OCI-LY3 (cell line): ENCODE measurements at regions not wholly inside any gene's neighbourhood (a gene's known extent, or its start where the extent isn't known, plus 50 kb on each side); places are given as distances from the start of the nearest gene placed in this dataset.

ENCODE experiments used
- H2AFZ ChIP-seq: fragments of 200-600, 300-600 bp; shearing (Covaris generic); 2 replicates; pipeline ENCODE4 v1.6.0; 2014; ENCODE audit warnings: antibody characterized with exemption, low read depth, low read length
- H3K27ac ChIP-seq: fragments of 200-600, 300-600 bp; sonication (generic); 2 replicates; pipeline ENCODE4 v1.5.1; 2014; ENCODE audit warnings: mild to moderate bottlenecking, low read length, moderate library complexity, mixed read lengths
- H3K27me3 ChIP-seq: fragments of 200-600, 300-600 bp; sonication (generic); 2 replicates; pipeline ENCODE4 v1.6.1; 2014; ENCODE audit warnings: low read depth, low read length, mixed read lengths
- H3K36me3 ChIP-seq: fragments of 200-600, 300-600 bp; sonication (generic); replicated peaks from 2 replicates; pipeline ENCODE3; 2014; ENCODE audit warnings: low read depth, low read length, mixed read lengths
- H3K4me1 ChIP-seq: fragments of 300-600, 200-600 bp; sonication (generic); 2 replicates; pipeline ENCODE4 v1.6.1; 2014; ENCODE audit warnings: low read length, mixed read lengths
- H3K4me2 ChIP-seq: fragments of 200-600, 300-600 bp; sonication (generic); 2 replicates; pipeline ENCODE4 v1.6.1; 2014; ENCODE audit warnings: low read length, mixed read lengths
- H3K4me3 ChIP-seq: fragments of 300-600, 200-600 bp; sonication (generic); 2 replicates; pipeline ENCODE4 v1.5.1; 2014; ENCODE audit warnings: antibody characterized with exemption, mild to moderate bottlenecking, low read length, moderate library complexity
- H3K79me2 ChIP-seq: fragments of 300-600, 200-600 bp; shearing (Covaris generic); 2 replicates; pipeline ENCODE4 v1.6.1; 2014; ENCODE audit warnings: mild to moderate bottlenecking, low read length, mixed read lengths
- H3K9ac ChIP-seq: fragments of 300-600, 200-600 bp; shearing (Covaris generic); 2 replicates; pipeline ENCODE4 v1.6.0; 2014; ENCODE audit warnings: mild to moderate bottlenecking, low read length, moderate library complexity
- H3K9me3 ChIP-seq: fragments of 200-600, 300-600 bp; shearing (Covaris generic); 2 replicates; pipeline ENCODE4 v1.6.1; 2014; ENCODE audit warnings: low read length, mixed read lengths; ENCODE audit not compliant: insufficient read depth
- H4K20me1 ChIP-seq: fragments of 200-600, 300-600 bp; sonication (generic); 2 replicates; pipeline ENCODE4 v1.6.1; 2016; ENCODE audit warnings: low read length, mixed read lengths; ENCODE audit not compliant: insufficient read depth
- EZH2phosphoT487 ChIP-seq: fragments of 200-600 bp; shearing (Covaris generic); IDR thresholded peaks from 2 replicates; pipeline ENCODE4 v1.6.1; 2018; ENCODE audit warnings: antibody characterized with exemption, mixed run types, low read depth
- TF ChIP-seq, protein P1 (sequence below): fragments of 200-600, 300-600 bp; sonication (generic); IDR thresholded peaks from 2 replicates; pipeline ENCODE4 v1.5.1; 2014; ENCODE audit warnings: antibody characterized with exemption, low read length, low read depth

GRCh38 chr16:54652201-54652770 lies 278.4 kb upstream of the IRX5 start:
- H4K20me1 ChIP-seq = no peaks in the 10 kb centered on the region
- H3K27me3 ChIP-seq = no peaks in the 10 kb centered on the region
- H2AFZ ChIP-seq = no peak overlapping the region
- no peak overlapping the region for H3K9ac ChIP-seq
- no peak overlapping the region for H3K4me2 ChIP-seq
- H3K27ac ChIP-seq = no peak overlapping the region
- no peaks in the 10 kb centered on the region for H3K36me3 ChIP-seq
- no peaks in the 10 kb centered on the region for H3K79me2 ChIP-seq
- TF ChIP-seq EZH2phosphoT487 = no peak
- TF ChIP-seq, protein P1, sequence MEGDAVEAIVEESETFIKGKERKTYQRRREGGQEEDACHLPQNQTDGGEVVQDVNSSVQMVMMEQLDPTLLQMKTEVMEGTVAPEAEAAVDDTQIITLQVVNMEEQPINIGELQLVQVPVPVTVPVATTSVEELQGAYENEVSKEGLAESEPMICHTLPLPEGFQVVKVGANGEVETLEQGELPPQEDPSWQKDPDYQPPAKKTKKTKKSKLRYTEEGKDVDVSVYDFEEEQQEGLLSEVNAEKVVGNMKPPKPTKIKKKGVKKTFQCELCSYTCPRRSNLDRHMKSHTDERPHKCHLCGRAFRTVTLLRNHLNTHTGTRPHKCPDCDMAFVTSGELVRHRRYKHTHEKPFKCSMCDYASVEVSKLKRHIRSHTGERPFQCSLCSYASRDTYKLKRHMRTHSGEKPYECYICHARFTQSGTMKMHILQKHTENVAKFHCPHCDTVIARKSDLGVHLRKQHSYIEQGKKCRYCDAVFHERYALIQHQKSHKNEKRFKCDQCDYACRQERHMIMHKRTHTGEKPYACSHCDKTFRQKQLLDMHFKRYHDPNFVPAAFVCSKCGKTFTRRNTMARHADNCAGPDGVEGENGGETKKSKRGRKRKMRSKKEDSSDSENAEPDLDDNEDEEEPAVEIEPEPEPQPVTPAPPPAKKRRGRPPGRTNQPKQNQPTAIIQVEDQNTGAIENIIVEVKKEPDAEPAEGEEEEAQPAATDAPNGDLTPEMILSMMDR = no peak
- no peaks in the 10 kb centered on the region for H3K4me1 ChIP-seq
- no peaks in the 10 kb centered on the region; the same call in 1 of the 2 replicates for H3K9me3 ChIP-seq
- H3K4me3 ChIP-seq = no peak overlapping the region

DNA sequence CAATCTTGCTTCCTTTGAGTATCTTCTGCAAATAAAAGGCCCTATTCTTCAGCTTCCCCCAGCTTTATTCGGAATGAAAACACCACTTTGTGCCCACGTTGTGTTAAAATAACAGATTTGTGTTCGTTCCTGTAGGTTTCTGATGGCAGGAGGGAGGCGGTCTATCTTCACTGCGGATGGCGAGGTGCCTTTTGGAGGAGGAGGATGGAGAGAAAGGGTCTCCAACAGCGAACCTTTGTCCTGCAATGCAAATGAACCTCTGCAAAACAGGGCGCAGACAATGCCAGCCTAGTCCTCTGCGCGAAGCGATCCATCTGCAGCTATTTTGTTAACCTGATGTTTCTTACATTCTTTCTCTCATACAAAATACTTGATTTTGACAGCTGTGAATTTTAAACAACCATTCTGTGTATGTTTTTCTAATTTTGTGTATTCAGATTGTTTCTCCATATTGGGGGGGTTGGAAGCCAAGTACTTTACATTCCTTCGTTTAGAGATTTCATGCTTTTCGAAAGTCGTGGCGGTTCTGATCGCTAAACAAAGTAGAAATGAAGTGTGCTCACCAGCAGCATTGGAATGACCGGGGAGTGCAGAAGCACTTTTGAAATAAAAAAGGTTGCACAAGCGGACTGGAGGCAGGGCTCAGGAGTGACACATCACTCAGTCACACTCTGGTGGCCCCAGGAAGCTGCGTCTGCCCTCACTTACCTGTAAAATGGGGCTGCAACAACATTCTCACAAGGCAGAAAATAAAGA lies 279.0 kb upstream of the IRX5 start:
- Histone ChIP-seq H3K36me3 (no peaks in the 10 kb centered on the region), H4K20me1 (no peaks in the 10 kb centered on the region), H3K9me3 (no peaks in the 10 kb centered on the region), H3K79me2 (no peaks in the 10 kb centered on the region), H3K4me2 (no peak overlapping the region), H3K9ac (no peak overlapping the region), H3K27me3 (no peaks in the 10 kb centered on the region), H3K27ac (no peak overlapping the region), H2AFZ (no peak overlapping the region), H3K4me3 (no peak overlapping the region), H3K4me1 (no peaks in the 10 kb centered on the region)
- no peak for TF ChIP-seq EZH2phosphoT487
- TF ChIP-seq, protein P1 = no peak

- Histone ChIP-seq H3K36me3 (no peaks in the 10 kb centered on the region), H4K20me1 (no peaks in the 10 kb centered on the region), H3K9me3 (no peaks in the 10 kb centered on the region), H3K79me2 (no peaks in the 10 kb centered on the region), H3K4me3 (no peak overlapping the region), H3K9ac (no peak overlapping the region), H3K4me1 (no peaks in the 10 kb centered on the region), H3K27ac (no peak overlapping the region), H2AFZ (no peak overlapping the region), H3K4me2 (no peak overlapping the region), H3K27me3 (no peaks in the 10 kb centered on the region)
- TF ChIP-seq EZH2phosphoT487 = no peak
- TF ChIP-seq, protein P1 = no peak
Observed at GRCh38 chr16:54649876-54650275, 280.8 kb upstream of the IRX5 start.

GRCh38 chr16:54648575-54648974 lies 282.1 kb upstream of the IRX5 start:
- no peak overlapping the region for H3K4me2 ChIP-seq
- no peaks in the 10 kb centered on the region for H3K9me3 ChIP-seq
- H2AFZ ChIP-seq = no peak overlapping the region
- H3K36me3 ChIP-seq = no peaks in the 10 kb centered on the region
- no peaks in the 10 kb centered on the region for H4K20me1 ChIP-seq
- no peaks in the 10 kb centered on the region for H3K27me3 ChIP-seq
- no peak overlapping the region for H3K9ac ChIP-seq
- TF ChIP-seq, protein P1 = no peak
- no peak for TF ChIP-seq EZH2phosphoT487
- H3K27ac ChIP-seq = no peak overlapping the region
- no peaks in the 10 kb centered on the region for H3K79me2 ChIP-seq
- no peak overlapping the region for H3K4me3 ChIP-seq
- H3K4me1 ChIP-seq = no peaks in the 10 kb centered on the region
